NCI-H2029 treated with DMSO at 0.1 percent for 48 hours (cell line): ENCODE measurements at regions not wholly inside any gene's neighbourhood (a gene's known extent, or its start where the extent isn't known, plus 50 kb on each side); places are given as distances from the start of the nearest gene placed in this dataset.
"Not testable (repeated sequence)": the region's sequence is repeated elsewhere in the genome, so short reads cannot be mapped to it uniquely, and the experiment has no call there.

Source experiments
- DNase-seq: peaks from one replicate; lab custom pipeline; 2025; lab: John Stamatoyannopoulos, UW

- DNase-seq = no peak
Observed at GRCh38 chr10:28186887-28187578, 115.8 kb downstream of the MPP7 start.

- DNase-seq = no peak
Observed at GRCh38 chr10:28186461-28186860, 116.4 kb downstream of the MPP7 start.

- no peak for DNase-seq
Observed at GRCh38 chr10:28184810-28185209, 118.1 kb downstream of the MPP7 start.

GRCh38 chr10:28181478-28182096 lies 121.3 kb downstream of the MPP7 start:
- no peak for DNase-seq

- peak; percentile 28 for DNase-seq
Observed at GRCh38 chr10:28180654-28181053, 122.2 kb downstream of the MPP7 start.

- DNase-seq = no peak
Observed at GRCh38 chr10:28179743-28180099, 123.1 kb downstream of the MPP7 start.

- DNase-seq = no peak
Observed at GRCh38 chr10:28179006-28179742, 123.7 kb downstream of the MPP7 start.

GRCh38 chr10:28177944-28178637 lies 124.8 kb downstream of the MPP7 start:
- no peak for DNase-seq

- DNase-seq = not testable (repeated sequence)
Observed at GRCh38 chr10:28176498-28176897, 126.4 kb downstream of the MPP7 start.

- no peak for DNase-seq
Observed at GRCh38 chr10:28172223-28172610, 130.6 kb downstream of the MPP7 start.

GRCh38 chr10:28171468-28172222 lies 131.2 kb downstream of the MPP7 start:
- DNase-seq = no peak

- no peak for DNase-seq
Observed at GRCh38 chr10:28169525-28169924, 133.3 kb downstream of the MPP7 start.

- no peak for DNase-seq
Observed at GRCh38 chr10:28160866-28161405, 141.9 kb downstream of the MPP7 start.

- no peak for DNase-seq
Observed at GRCh38 chr10:28157379-28157778, 145.5 kb downstream of the MPP7 start.

GRCh38 chr10:28155726-28156125 lies 147.1 kb downstream of the MPP7 start:
- no peak for DNase-seq

GRCh38 chr10:28151636-28152035 lies 151.2 kb downstream of the MPP7 start:
- no peak for DNase-seq

GRCh38 chr10:28149746-28150145 lies 150.9 kb upstream of the ODAD2 start:
- DNase-seq = no peak

GRCh38 chr10:28147706-28148105 lies 148.8 kb upstream of the ODAD2 start:
- no peak for DNase-seq

GRCh38 chr10:28139138-28139537 lies 140.3 kb upstream of the ODAD2 start:
- no peak for DNase-seq

- no peak for DNase-seq
Observed at GRCh38 chr10:28137907-28138880, 139.3 kb upstream of the ODAD2 start.
